ENCODE measurements at regions not wholly inside any gene's neighbourhood (a gene's known extent, or its start where the extent isn't known, plus 50 kb on each side); places are given as distances from the start of the nearest gene placed in this dataset.

GRCh38 chr10:124267911-124268549 is 150.7 kb downstream of the OAT start:
- Histone ChIP-seq H2AFZ (ENCODE audit: control insufficient read depth, low read length) (no peak overlapping the region), H3K4me3 (ENCODE audit: control insufficient read depth in 2 of 3, extremely low read depth in 1 of 3, insufficient read depth in 2 of 3, low read depth in 1 of 3, low read length in 3 of 3) (no peak overlapping the region), H3K27me3 (ENCODE audit: control insufficient read depth, extremely low read depth, insufficient read depth, low read length) (peaks cover 9% of the 10 kb centered on the region), H3K9me3 (ENCODE audit: control insufficient read depth, low read depth, low read length) (peaks cover 7% of the 10 kb centered on the region), H4K20me1 (ENCODE audit: control insufficient read depth, extremely low read depth, insufficient read depth, low read length) (no peaks in the 10 kb centered on the region), H3K27ac (ENCODE audit: control insufficient read depth, insufficient read depth, low read length) (no peak overlapping the region), H3K9ac (ENCODE audit: control insufficient read depth, extremely low read depth, insufficient read depth, low read length) (no peak overlapping the region), H3K79me2 (ENCODE audit: control insufficient read depth, insufficient read depth, low read length) (no peaks in the 10 kb centered on the region), H3K4me2 (ENCODE audit: control insufficient read depth, extremely low read depth, insufficient read depth, low read depth, low read length) (no peak overlapping the region), H3K4me1 (ENCODE audit: control insufficient read depth, extremely low read depth, insufficient read depth, low read length) (no peaks in the 10 kb centered on the region), H3K36me3 (ENCODE audit: control insufficient read depth in 2 of 2, extremely low read depth in 1 of 2, insufficient read depth in 2 of 2, low read length in 2 of 2) (no peaks in the 10 kb centered on the region), H3K9me1 (ENCODE audit: control insufficient read depth, extremely low read depth, insufficient read depth, low read length) (no peaks in the 10 kb centered on the region)
- DNase-seq (ENCODE audit: low read depth, low spot score) = no peak
- TF ChIP-seq EZH2 (IDR thresholded peaks at IDR 0.05; ENCODE audit: low read length) = no peak
- no peak for TF ChIP-seq CTCF (optimal IDR thresholded peaks at IDR 0.05 in 1 of 3, IDR thresholded peaks at IDR 0.05 in 1 of 3, conservative IDR thresholded peaks at IDR 0.05 in 1 of 3; ENCODE audit: extremely low read depth in 1 of 3, insufficient read depth in 2 of 3, low read length in 3 of 3)
- dilution Hi-C loops (cut with MboI; ENCODE audit: extremely low pct_ligation_motif_present, low sequenced_read_pairs) = no loop called here
- no peak for FAIRE-seq

- H2AFZ ChIP-seq (ENCODE audit: control insufficient read depth, low read length) = no peak overlapping the region
- dilution Hi-C loops (cut with MboI; ENCODE audit: extremely low pct_ligation_motif_present, low sequenced_read_pairs) = no loop called here
- H3K36me3 ChIP-seq (ENCODE audit: control insufficient read depth in 2 of 2, extremely low read depth in 1 of 2, insufficient read depth in 2 of 2, low read length in 2 of 2) = no peaks in the 10 kb centered on the region
Measured at GRCh38 chr10:124267231-124267885, 151.4 kb downstream of the OAT start.

More at GRCh38 chr10:124267231-124267885, 151.4 kb downstream of the OAT start:
- Histone ChIP-seq H3K4me3 (ENCODE audit: control insufficient read depth in 2 of 3, extremely low read depth in 1 of 3, insufficient read depth in 2 of 3, low read depth in 1 of 3, low read length in 3 of 3) (no peak overlapping the region), H3K4me1 (ENCODE audit: control insufficient read depth, extremely low read depth, insufficient read depth, low read length) (no peaks in the 10 kb centered on the region), H3K9me1 (ENCODE audit: control insufficient read depth, extremely low read depth, insufficient read depth, low read length) (no peaks in the 10 kb centered on the region), H3K27me3 (ENCODE audit: control insufficient read depth, extremely low read depth, insufficient read depth, low read length) (peaks cover 13% of the 10 kb centered on the region), H4K20me1 (ENCODE audit: control insufficient read depth, extremely low read depth, insufficient read depth, low read length) (no peaks in the 10 kb centered on the region), H3K9ac (ENCODE audit: control insufficient read depth, extremely low read depth, insufficient read depth, low read length) (no peak overlapping the region), H3K79me2 (ENCODE audit: control insufficient read depth, insufficient read depth, low read length) (no peaks in the 10 kb centered on the region), H3K9me3 (ENCODE audit: control insufficient read depth, low read depth, low read length) (peaks cover 3% of the 10 kb centered on the region), H3K4me2 (ENCODE audit: control insufficient read depth, extremely low read depth, insufficient read depth, low read depth, low read length) (no peak overlapping the region), H3K27ac (ENCODE audit: control insufficient read depth, insufficient read depth, low read length) (no peak overlapping the region)
- TF ChIP-seq EZH2 (IDR thresholded peaks at IDR 0.05; ENCODE audit: low read length) (no peak), CTCF (optimal IDR thresholded peaks at IDR 0.05 in 1 of 3, IDR thresholded peaks at IDR 0.05 in 1 of 3, conservative IDR thresholded peaks at IDR 0.05 in 1 of 3; ENCODE audit: extremely low read depth in 1 of 3, insufficient read depth in 2 of 3, low read length in 3 of 3) (no peak)
- DNase-seq (ENCODE audit: low read depth, low spot score) = no peak
- no peak for FAIRE-seq
